HUES64 (cell line): ENCODE measurements at regions not wholly inside any gene's neighbourhood (a gene's known extent, or its start where the extent isn't known, plus 50 kb on each side); places are given as distances from the start of the nearest gene placed in this dataset.

ENCODE experiments used
- H3K27ac ChIP-seq: 2 replicates; pipeline ENCODE4 v1.7.0; 2013; ENCODE audit warnings: low read depth, low read length, inconsistent platforms
- H3K27me3 ChIP-seq: 2 replicates; pipeline ENCODE4 v1.6.1; 2013; ENCODE audit warnings: mild to moderate bottlenecking, low read length; ENCODE audit not compliant: insufficient read depth
- H3K36me3 ChIP-seq: 2 replicates; pipeline ENCODE4 v1.6.1; 2013; ENCODE audit warnings: mild to moderate bottlenecking, low read length; ENCODE audit not compliant: insufficient read depth
- H3K4me1 ChIP-seq: 2 replicates; pipeline ENCODE4 v1.6.1; 2013; ENCODE audit warnings: mild to moderate bottlenecking, low read length, moderate library complexity; ENCODE audit not compliant: insufficient read depth
- H3K4me3 ChIP-seq: 2 replicates; pipeline ENCODE4 v1.5.1; 2013; ENCODE audit warnings: mild to moderate bottlenecking, low read length, moderate library complexity
- H3K9ac ChIP-seq: 2 replicates; pipeline ENCODE4 v1.6.1; 2013; ENCODE audit warnings: mild to moderate bottlenecking, low read depth, low read length
- H3K9me3 ChIP-seq: 2 replicates; pipeline ENCODE4 v1.6.1; 2013; ENCODE audit warnings: low read depth, low read length; ENCODE audit not compliant: insufficient read depth
- WGBS: fragments of 150-250, 120-280 bp; methylation state at CpG from one replicate; pipeline ENCODE4 v1.1.7; 2013; ENCODE audit warnings: missing lambda C conversion rate; 5-methylcytosine and 5-hydroxymethylcytosine counted together

DNA sequence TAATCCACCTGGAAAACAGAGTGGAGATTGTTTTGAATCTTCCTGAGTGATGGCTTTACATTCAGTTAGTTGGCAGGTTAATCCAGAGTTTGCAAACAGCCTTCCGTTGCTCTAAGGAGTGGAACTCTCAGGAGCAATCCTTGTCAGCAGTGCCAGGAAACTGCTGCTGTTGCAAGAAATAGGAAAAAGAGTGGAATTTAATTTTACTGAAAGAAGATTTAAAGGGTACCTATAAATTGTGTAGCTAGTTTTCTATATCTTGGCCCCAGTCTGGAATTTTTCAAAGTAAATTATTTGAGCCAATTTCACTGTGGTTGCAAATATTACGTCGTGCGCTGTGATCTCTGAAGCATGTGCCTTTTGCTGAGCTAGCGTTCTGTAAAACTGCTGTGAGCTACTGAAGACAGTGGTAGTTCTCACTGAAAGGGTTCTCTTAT is 55.5 kb upstream of the SLC5A12 start:
- H3K36me3 ChIP-seq: no peaks in the 10 kb centered on the region
- H3K9me3 ChIP-seq: no peaks in the 10 kb centered on the region
- no peak overlapping the region for H3K9ac ChIP-seq
- H3K27me3 ChIP-seq: no peaks in the 10 kb centered on the region
- 90% methylated on average over 5 of the region's 5 CpGs for WGBS
- no peaks in the 10 kb centered on the region for H3K4me1 ChIP-seq
- no peak overlapping the region for H3K27ac ChIP-seq
- H3K4me3 ChIP-seq: no peak overlapping the region

DNA sequence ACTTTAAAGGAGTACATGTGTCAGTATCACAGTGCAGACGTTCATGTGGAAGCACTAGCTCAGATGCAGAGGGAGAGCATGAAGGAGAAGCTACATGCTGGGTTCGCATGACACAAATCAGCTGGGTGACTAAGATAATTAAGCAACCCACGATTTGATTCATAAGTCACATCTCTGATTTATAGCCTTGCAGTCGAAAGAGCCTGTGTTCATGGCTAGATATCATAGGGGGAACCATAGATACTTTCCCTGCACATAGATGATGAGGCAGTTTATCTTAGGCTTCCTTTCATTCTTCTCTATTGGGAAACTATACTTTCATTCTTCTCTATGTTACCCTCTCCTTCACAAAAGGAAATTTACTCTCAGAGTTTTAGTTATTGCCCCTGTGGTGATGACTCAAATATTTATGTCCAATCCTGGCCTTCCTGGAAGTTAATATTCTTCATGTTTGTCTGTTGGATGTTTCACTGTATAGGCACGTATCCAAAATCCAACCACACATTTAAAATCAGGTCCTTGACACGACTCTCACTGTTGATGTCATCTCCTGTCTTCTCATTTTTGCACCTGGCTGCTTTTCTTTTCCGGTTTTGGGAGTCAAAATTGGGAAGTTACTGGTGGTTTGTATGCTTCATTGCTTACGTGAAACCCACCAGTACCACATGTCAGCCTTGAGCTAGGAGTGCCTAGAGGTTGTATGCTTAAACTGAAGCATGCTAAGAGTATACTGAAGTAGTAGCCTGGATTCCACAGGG is 56.3 kb upstream of the SLC5A12 start:
- H3K9ac ChIP-seq: no peak overlapping the region
- H3K27me3 ChIP-seq: no peaks in the 10 kb centered on the region
- no peaks in the 10 kb centered on the region for H3K36me3 ChIP-seq
- H3K27ac ChIP-seq: no peak overlapping the region
- H3K9me3 ChIP-seq: no peaks in the 10 kb centered on the region
- WGBS: 92% methylated on average over 8 of the region's 8 CpGs
- no peaks in the 10 kb centered on the region for H3K4me1 ChIP-seq
- no peak overlapping the region for H3K4me3 ChIP-seq

DNA sequence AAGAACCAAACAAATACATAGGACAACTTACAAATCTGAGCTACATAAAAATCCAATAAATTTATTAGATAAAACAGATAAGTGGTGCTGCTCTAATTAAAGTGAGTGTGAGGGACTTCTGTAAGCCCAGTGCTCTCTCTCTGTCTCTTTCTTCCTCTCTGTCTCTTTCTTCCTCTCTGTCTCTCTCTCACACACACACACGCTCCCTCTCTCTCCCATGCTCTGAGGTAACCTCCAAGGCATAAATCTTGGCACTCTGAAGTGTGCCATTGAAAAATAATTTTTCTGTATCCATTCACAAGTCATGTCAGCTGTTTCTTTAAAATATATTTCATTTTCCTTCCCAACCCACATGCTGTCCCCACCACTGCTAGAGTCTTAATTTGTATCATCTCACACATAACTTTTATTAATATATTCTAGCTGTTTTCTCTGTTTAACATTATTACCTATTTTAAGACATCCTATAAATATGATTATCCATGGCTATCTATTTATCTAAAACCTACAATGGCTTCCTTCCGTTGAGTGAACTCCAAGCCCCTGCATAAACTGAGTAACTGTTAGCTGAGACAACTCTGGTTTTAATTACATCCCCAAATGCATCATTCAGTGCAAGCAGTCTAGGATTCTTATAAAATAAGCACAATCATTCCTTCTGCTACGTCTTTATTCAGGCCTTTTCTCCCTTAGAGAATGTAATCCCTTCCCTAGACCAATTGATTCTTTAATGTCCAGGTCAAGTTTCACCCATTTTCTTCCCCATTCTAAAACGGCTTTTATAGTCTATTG is 57.4 kb upstream of the SLC5A12 start:
- WGBS: 86% methylated on average over 3 of the region's 4 CpGs

DNA sequence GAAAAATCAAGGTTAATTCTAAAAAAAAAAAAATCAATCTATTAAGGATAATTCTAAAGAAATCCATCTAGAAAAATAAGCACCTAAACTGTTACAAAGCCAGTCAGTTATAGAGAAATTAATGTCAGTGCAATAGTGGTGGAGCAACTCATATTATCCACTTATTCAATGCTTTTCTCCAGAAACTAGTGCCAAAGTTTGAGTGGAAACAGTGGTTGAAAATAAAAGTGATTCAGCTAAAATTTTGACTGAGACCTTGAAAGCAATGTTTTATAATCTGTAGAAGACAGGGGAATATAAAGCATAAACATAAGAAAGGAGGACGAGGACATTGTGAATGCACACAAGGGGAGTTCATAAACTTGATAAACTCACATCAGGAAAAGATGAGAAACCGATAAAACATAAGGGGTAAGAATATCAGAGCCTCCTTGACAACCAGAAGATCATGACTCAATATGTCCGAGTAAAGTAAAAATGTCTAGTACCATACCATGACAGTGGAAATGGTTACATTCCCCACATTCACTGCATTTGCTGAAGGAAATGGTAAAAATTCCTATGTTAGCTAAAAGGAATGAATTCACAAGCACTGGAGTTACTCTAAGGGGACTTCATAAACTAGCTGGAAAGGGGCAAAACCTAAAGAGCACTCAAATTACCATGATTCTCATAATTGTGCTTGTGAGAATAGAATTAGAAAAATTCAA is 58.7 kb upstream of the SLC5A12 start:
- no peak overlapping the region for H3K9ac ChIP-seq
- WGBS: 100% methylated on average over 3 of the region's 3 CpGs

More for the DNA sequence above, 57.4 kb upstream of the SLC5A12 start:
- Histone ChIP-seq H3K9me3 (peaks cover 10% of the 10 kb centered on the region), H3K36me3 (no peaks in the 10 kb centered on the region), H3K4me3 (no peak overlapping the region), H3K27ac (no peak overlapping the region), H3K27me3 (no peaks in the 10 kb centered on the region), H3K9ac (no peak overlapping the region), H3K4me1 (no peaks in the 10 kb centered on the region)

DNA sequence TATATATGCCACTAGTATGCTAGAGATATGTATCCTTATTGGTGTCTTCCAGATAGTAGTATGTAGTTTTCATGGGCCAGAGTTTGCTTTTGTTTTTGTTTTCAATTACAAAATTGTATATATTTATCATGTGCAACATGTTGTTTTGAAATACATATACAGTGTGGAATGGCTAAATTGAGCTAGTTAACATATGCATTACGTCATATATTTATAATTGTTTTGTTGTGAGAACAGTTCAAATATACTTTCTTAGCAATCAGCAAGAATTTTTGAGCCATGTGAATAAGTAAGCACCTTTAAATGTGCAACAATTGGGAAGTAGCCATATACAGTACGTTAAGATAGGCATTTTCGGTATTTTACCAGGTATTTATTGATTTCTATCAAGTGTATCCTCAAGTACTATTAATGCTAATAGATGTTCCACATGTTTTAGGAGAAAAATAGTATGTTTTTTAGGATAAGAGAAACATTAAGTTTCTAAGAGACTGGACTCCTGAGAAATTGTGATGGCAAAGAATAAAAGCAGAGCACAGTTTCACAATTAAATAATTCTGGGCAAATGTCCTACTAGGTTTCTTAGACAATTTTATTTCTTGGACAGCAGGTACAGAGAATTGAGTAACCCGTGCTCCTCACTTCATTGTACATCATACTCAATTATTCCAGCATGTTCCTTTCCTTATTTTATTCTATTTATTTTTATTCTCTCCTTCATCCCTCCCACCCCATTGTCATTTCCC is 60.5 kb upstream of the SLC5A12 start:
- 95% methylated on average over 4 of the region's 4 CpGs for WGBS
- no peak overlapping the region for H3K27ac ChIP-seq
- H3K4me1 ChIP-seq: no peaks in the 10 kb centered on the region

More for the DNA sequence above, 58.7 kb upstream of the SLC5A12 start:
- Histone ChIP-seq H3K4me1 (no peaks in the 10 kb centered on the region), H3K27me3 (no peaks in the 10 kb centered on the region), H3K36me3 (no peaks in the 10 kb centered on the region), H3K4me3 (no peak overlapping the region), H3K27ac (no peak overlapping the region), H3K9me3 (peaks cover 13% of the 10 kb centered on the region)

DNA sequence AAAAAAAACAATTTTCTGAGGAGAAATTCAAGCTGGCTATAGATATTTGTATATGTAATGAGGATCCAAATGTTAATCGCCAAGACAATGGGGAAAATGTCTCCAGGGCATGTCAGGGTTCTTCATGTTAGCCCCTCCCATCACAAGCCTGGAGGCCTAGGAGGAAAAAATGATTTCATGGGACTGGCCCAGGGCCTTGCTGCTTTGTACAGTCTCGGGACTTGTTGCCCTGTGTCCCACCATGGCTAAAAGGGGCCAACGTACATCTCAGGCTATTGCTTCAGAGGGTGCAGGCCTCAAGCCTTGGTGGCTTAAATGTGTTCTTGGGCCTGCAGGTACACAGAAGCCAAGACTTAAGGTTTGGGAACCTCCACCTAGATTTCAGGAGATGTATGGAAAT is 62.1 kb upstream of the SLC5A12 start:
- Histone ChIP-seq H3K27me3 (no peaks in the 10 kb centered on the region), H3K9me3 (peaks cover 13% of the 10 kb centered on the region), H3K4me1 (no peaks in the 10 kb centered on the region), H3K4me3 (no peak overlapping the region), H3K36me3 (no peaks in the 10 kb centered on the region), H3K9ac (no peak overlapping the region), H3K27ac (no peak overlapping the region)
- WGBS: 93% methylated on average over 3 of the region's 3 CpGs

More for the DNA sequence above, 60.5 kb upstream of the SLC5A12 start:
- H3K4me3 ChIP-seq: no peak overlapping the region
- H3K27me3 ChIP-seq: no peaks in the 10 kb centered on the region
- peaks cover 13% of the 10 kb centered on the region for H3K9me3 ChIP-seq
- H3K9ac ChIP-seq: no peak overlapping the region
- H3K36me3 ChIP-seq: no peaks in the 10 kb centered on the region

DNA sequence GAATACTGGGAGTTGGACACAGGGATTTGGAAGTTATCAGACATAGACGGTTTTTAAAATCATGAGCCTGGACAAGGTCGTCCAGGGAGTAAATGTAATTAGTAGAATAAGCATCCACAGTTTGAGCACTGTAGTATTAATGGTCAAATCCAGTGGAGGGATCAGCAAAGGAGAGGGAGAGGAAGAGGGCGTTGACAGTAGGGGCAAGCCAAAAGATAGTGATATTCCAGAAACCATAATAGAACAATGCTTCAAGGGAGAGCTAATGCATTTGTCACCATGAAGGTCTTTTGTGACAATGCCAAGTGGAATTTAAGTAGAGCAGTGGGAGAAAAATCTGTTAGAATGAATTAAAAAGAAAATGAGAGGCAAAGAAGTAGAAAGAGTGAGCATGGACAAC is 68.9 kb upstream of the SLC5A12 start:
- Histone ChIP-seq H3K27me3 (no peaks in the 10 kb centered on the region), H3K9me3 (no peaks in the 10 kb centered on the region), H3K9ac (no peak overlapping the region), H3K4me1 (no peaks in the 10 kb centered on the region), H3K27ac (no peak overlapping the region), H3K4me3 (no peak overlapping the region), H3K36me3 (no peaks in the 10 kb centered on the region)
- WGBS: 86% methylated on average over 3 of the region's 3 CpGs

DNA sequence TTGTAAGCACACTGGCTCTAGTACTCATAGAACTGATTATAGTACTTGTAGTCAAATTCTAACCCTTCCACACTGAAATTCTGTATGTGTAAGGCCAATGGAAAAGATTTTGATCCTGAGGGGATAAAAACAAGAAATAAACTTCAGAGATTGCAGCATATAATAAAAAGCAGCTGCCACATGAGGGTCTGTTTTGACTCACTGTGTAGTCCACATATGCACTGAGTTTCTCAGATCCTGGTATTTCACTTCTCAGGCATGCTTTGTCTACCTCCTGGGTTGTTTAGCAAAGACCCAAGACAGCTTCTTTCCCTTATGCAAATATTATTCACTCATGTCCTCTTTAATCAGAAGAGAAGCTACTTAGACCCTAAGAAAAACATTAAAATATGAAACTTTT is 71.1 kb upstream of the SLC5A12 start:
- no peaks in the 10 kb centered on the region for H3K9me3 ChIP-seq
- H3K27ac ChIP-seq: no peak overlapping the region
- H3K4me3 ChIP-seq: no peak overlapping the region
- H3K9ac ChIP-seq: no peak overlapping the region
- no peaks in the 10 kb centered on the region for H3K4me1 ChIP-seq
- no peaks in the 10 kb centered on the region for H3K36me3 ChIP-seq
- no peaks in the 10 kb centered on the region for H3K27me3 ChIP-seq

DNA sequence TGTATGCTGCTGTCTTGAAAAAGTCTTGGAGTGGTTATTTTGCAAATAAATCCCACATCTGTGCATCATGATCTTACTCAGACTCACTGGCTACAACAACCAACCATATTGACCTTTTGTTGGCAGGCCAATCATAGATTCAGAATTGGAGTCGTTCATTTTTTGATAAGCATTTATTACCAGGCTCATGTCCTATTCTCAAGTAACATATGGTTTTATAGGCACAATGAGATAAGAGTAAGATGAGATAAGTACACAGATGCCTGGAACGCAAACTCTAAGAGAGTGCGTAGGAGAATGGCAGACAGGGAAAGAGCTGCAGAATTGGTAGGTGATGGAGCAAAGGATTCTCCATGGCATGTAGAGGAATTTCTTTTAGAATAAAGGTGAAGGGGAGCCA is 71.6 kb upstream of the SLC5A12 start:
- no peaks in the 10 kb centered on the region for H3K27me3 ChIP-seq
- no peaks in the 10 kb centered on the region for H3K4me1 ChIP-seq
- whole genome bisulfite sequencing: 94% methylated on average over 3 of the region's 3 CpGs
- no peaks in the 10 kb centered on the region for H3K9me3 ChIP-seq
- no peak overlapping the region for H3K27ac ChIP-seq
- H3K36me3 ChIP-seq: no peaks in the 10 kb centered on the region
- no peak overlapping the region for H3K4me3 ChIP-seq
- H3K9ac ChIP-seq: no peak overlapping the region

DNA sequence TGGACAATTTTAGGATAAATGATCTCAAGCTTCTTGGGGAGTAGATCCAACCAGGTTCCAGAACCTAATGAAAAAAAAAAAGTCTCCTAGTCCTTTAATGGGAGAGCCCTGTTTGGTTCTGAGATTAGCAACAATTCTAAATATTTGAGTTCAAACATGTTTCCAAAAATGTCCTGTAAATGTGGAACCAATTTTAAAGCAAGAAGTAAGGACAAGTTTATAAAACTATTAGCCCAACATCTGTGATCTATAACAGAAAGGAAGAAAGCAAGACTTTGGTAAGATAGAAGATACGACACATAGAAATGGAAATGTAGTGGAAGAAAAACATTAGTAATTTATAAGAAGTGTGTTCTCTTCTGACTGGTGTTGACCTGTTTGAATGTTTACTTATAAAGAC is 79.7 kb upstream of the SLC5A12 start:
- H3K9me3 ChIP-seq: no peaks in the 10 kb centered on the region
- H3K9ac ChIP-seq: no peak overlapping the region
- no peak overlapping the region for H3K27ac ChIP-seq
- no peak overlapping the region for H3K4me3 ChIP-seq
- 84% methylated on average over 1 of the region's 1 CpG for WGBS
- H3K36me3 ChIP-seq: no peaks in the 10 kb centered on the region
- no peaks in the 10 kb centered on the region for H3K4me1 ChIP-seq
- H3K27me3 ChIP-seq: no peaks in the 10 kb centered on the region

DNA sequence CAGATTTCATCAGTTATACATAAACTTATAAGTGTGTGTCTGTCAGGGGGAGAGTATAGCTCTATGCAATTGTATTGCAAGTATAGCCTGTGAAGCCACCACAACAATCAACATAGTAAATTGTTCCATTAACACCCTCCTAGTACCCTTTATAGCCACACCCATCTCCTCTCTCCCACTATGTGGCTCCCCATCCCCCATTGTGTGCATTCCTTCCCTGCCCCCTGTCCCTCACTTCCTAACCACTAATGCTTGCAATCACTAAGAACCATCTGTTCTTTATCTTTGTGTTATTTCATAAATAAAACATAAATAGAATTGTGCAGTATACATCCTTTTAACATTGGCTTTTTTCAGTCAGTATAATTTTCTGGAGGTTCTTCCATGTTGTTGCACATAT is 83.1 kb upstream of the SLC5A12 start:
- Histone ChIP-seq H3K9me3 (no peaks in the 10 kb centered on the region), H3K4me1 (no peaks in the 10 kb centered on the region), H3K27ac (no peak overlapping the region), H3K4me3 (no peak overlapping the region), H3K9ac (no peak overlapping the region), H3K27me3 (no peaks in the 10 kb centered on the region), H3K36me3 (no peaks in the 10 kb centered on the region)
